Activated naive CD8-positive, alpha-beta T cell (primary cell): ENCODE measurements at regions not wholly inside any gene's neighbourhood (a gene's known extent, or its start where the extent isn't known, plus 50 kb on each side); places are given as distances from the start of the nearest gene placed in this dataset.
"Not testable (repeated sequence)": the region's sequence is repeated elsewhere in the genome, so short reads cannot be mapped to it uniquely, and the experiment has no call there.

Experiments
- H3K27ac Mint-ChIP-seq: one replicate; pipeline ENCODE4 v1.8.0; 2021; ENCODE audit warnings: mixed read lengths
- H3K27me3 Mint-ChIP-seq: one replicate; pipeline ENCODE4 v1.8.0; 2021; ENCODE audit warnings: mixed read lengths
- H3K36me3 Mint-ChIP-seq: one replicate; pipeline ENCODE4 v1.8.0; 2021; ENCODE audit warnings: mixed read lengths
- H3K4me1 Mint-ChIP-seq: one replicate; pipeline ENCODE4 v1.8.0; 2021; ENCODE audit warnings: low read depth, mixed read lengths
- H3K4me3 Mint-ChIP-seq: one replicate; pipeline ENCODE4 v1.8.0; 2021; ENCODE audit warnings: mild to moderate bottlenecking, mixed read lengths
- H3K9me3 Mint-ChIP-seq: one replicate; pipeline ENCODE4 v1.8.0; 2021; ENCODE audit warnings: low read depth, mixed read lengths

GRCh38 chr6:43935921-43936439 is 166.0 kb downstream of the VEGFA start:
- no peaks in the 10 kb centered on the region for H3K9me3 Mint-ChIP-seq
- no peak overlapping the region for H3K27ac Mint-ChIP-seq
- H3K4me3 Mint-ChIP-seq = no peak overlapping the region
- H3K36me3 Mint-ChIP-seq = no peaks in the 10 kb centered on the region
- H3K4me1 Mint-ChIP-seq = no peaks in the 10 kb centered on the region
- H3K27me3 Mint-ChIP-seq = no peaks in the 10 kb centered on the region

- Mint-ChIP-seq H3K4me1 (no peaks in the 10 kb centered on the region), H3K27ac (no peak overlapping the region), H3K4me3 (no peak overlapping the region), H3K36me3 (no peaks in the 10 kb centered on the region), H3K27me3 (no peaks in the 10 kb centered on the region), H3K9me3 (no peaks in the 10 kb centered on the region)
Measured at GRCh38 chr6:43934803-43935602, 165.0 kb downstream of the VEGFA start.

DNA sequence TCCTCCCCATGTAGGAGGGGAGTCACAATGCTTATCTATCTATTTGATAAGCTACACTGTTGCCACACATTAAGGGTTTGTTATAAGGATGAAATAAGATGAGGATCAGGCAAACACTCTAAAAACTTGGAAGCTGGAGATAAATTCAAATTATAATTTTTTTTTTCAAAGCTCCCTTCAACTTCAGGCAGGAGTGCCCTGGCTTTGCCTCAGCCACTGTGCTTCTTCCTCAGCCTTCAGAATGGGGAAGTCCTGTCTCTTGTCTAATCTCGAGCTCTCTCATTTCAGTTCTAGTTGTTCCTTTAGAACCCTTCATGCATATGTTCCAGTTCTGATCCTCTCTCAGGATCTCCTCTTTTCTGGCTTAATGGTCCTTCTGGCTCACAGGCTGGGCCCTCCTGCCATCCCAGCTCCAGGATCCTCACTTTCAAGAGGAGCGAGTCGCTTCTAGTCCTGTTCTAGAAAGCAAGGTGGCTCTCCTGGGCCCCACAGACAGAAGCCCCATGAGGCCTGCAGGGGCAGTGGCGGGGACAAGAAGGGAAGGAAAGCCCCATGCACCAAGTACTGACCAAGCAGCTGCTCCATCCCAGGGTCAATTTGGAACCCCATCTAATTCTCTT is 164.3 kb downstream of the VEGFA start:
- H3K9me3 Mint-ChIP-seq = no peaks in the 10 kb centered on the region
- H3K4me3 Mint-ChIP-seq = no peak overlapping the region
- H3K4me1 Mint-ChIP-seq = no peaks in the 10 kb centered on the region
- no peaks in the 10 kb centered on the region for H3K36me3 Mint-ChIP-seq
- H3K27ac Mint-ChIP-seq = no peak overlapping the region
- no peaks in the 10 kb centered on the region for H3K27me3 Mint-ChIP-seq

GRCh38 chr6:43933148-43933885 is 163.3 kb downstream of the VEGFA start:
- Mint-ChIP-seq H3K4me1 (no peaks in the 10 kb centered on the region), H3K4me3 (no peak overlapping the region), H3K27ac (no peak overlapping the region)

DNA sequence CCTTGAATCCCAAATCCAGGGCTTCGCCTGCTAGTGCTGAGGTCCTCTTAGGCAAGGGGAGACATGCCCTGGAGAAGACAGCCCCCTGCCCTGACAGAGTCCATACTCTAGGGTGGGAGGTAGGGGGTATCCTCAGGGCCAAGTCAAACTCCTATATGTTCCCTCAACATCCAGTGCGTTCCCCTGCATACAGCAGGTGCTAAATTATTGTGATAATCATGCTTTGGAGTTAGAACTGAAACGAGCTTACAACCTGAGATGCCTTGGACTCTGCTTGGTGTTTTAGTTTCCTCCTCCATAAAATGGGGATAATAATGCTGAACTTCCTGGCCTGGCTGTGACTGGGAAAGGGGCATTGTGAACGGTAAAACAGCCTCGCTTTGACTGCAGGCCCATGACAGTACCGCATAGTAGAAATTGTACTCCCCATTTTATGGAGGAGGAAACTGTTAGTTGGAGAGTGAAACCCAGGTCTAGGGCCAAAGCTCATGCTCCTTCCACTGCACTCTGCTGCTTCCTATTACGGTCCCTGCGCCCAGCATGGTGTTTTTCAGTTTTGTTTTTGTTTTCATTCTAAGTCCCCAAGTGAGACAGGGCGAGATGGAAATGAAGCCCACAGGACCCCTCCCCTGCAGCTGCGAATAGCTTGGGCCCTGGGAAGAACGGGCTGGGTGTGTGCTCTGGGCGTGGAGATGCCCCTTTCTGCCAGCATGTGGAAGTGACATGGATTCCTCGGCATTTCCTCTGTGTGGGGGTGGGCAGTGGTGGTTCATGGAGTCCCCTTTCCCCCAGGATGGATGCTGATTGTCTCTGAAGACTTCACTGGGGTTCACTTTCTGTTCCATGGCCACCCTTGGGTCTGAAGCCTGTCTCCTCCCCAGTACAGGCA is 162.5 kb downstream of the VEGFA start:
- H3K27ac Mint-ChIP-seq = no peak overlapping the region
- no peaks in the 10 kb centered on the region for H3K36me3 Mint-ChIP-seq
- no peak overlapping the region for H3K4me3 Mint-ChIP-seq
- no peaks in the 10 kb centered on the region for H3K27me3 Mint-ChIP-seq
- H3K4me1 Mint-ChIP-seq = peaks cover under 1% of the 10 kb centered on the region
- no peaks in the 10 kb centered on the region for H3K9me3 Mint-ChIP-seq

More at GRCh38 chr6:43933148-43933885, 163.3 kb downstream of the VEGFA start:
- Mint-ChIP-seq H3K36me3 (no peaks in the 10 kb centered on the region), H3K9me3 (no peaks in the 10 kb centered on the region), H3K27me3 (no peaks in the 10 kb centered on the region)

- no peaks in the 10 kb centered on the region for H3K27me3 Mint-ChIP-seq
- H3K4me1 Mint-ChIP-seq = peaks cover 8% of the 10 kb centered on the region
- no peaks in the 10 kb centered on the region for H3K9me3 Mint-ChIP-seq
- no peaks in the 10 kb centered on the region for H3K36me3 Mint-ChIP-seq
- H3K27ac Mint-ChIP-seq = no peak overlapping the region
- no peak overlapping the region for H3K4me3 Mint-ChIP-seq
Measured at GRCh38 chr6:43931201-43931600, 161.2 kb downstream of the VEGFA start.

DNA sequence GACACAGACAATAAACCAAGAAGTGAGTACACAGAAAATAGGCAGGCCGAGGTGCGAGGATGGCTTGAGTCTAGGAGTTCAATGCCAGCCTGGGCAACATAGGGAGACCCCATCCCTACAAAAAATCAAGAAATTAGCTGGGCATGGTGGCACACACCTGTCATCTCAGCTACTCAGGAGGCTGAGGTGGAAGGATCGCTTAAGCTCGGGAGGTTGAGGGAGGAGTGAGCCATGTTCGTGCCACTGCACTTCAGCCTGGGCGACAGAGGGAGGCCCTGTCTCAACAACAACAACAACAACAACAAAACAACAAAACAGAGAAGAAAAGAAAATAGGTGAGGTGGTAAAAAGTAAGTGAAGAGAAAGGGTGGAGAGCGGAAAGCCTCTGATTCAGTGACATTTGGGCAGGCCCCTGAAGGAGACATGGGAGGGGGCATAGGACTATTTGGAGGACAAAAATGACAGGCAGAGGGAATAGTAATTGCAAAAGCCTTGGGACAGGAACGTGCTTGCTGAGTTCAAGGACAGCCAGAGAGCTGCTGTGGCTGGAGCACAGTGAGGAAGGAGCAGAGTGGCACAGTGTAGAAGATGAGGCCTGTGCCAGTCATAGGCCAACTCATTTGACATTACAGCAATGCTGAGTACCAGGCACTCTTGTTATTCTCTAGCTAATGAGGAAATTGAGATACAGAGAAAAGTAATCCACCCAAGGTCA is 160.6 kb downstream of the VEGFA start:
- Mint-ChIP-seq H3K27me3 (no peaks in the 10 kb centered on the region), H3K9me3 (no peaks in the 10 kb centered on the region), H3K36me3 (no peaks in the 10 kb centered on the region), H3K4me1 (peaks cover 9% of the 10 kb centered on the region), H3K4me3 (no peak overlapping the region), H3K27ac (no peak overlapping the region)

DNA sequence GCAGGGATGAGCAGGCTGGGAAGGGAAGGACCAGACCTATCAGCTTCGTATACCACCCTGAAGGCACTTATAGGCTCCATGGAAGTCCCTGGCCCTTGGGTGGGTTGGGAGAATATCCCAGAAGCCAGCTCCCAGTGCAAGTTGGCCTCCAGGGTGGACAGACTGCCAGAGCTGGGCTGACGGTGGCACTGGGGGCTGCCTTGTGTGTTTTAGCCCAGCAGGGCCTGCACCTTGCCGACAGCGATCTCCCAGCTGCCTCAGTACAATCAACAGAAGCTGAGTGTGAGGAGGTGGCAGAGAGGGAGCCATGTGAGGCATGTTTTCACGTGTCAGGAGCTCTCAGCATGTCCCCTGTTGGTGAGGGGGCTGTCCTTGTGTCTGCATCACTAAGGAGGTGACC is 159.5 kb downstream of the VEGFA start:
- no peak overlapping the region for H3K27ac Mint-ChIP-seq
- no peaks in the 10 kb centered on the region for H3K27me3 Mint-ChIP-seq
- no peak overlapping the region for H3K4me3 Mint-ChIP-seq
- H3K9me3 Mint-ChIP-seq = no peaks in the 10 kb centered on the region
- no peaks in the 10 kb centered on the region for H3K36me3 Mint-ChIP-seq
- H3K4me1 Mint-ChIP-seq = peaks cover 14% of the 10 kb centered on the region

- Mint-ChIP-seq H3K4me3 (no peak overlapping the region), H3K27ac (no peak overlapping the region), H3K27me3 (no peaks in the 10 kb centered on the region), H3K9me3 (no peaks in the 10 kb centered on the region), H3K36me3 (no peaks in the 10 kb centered on the region), H3K4me1 (peaks cover 31% of the 10 kb centered on the region)
Measured at GRCh38 chr6:43927532-43928210, 157.7 kb downstream of the VEGFA start.

DNA sequence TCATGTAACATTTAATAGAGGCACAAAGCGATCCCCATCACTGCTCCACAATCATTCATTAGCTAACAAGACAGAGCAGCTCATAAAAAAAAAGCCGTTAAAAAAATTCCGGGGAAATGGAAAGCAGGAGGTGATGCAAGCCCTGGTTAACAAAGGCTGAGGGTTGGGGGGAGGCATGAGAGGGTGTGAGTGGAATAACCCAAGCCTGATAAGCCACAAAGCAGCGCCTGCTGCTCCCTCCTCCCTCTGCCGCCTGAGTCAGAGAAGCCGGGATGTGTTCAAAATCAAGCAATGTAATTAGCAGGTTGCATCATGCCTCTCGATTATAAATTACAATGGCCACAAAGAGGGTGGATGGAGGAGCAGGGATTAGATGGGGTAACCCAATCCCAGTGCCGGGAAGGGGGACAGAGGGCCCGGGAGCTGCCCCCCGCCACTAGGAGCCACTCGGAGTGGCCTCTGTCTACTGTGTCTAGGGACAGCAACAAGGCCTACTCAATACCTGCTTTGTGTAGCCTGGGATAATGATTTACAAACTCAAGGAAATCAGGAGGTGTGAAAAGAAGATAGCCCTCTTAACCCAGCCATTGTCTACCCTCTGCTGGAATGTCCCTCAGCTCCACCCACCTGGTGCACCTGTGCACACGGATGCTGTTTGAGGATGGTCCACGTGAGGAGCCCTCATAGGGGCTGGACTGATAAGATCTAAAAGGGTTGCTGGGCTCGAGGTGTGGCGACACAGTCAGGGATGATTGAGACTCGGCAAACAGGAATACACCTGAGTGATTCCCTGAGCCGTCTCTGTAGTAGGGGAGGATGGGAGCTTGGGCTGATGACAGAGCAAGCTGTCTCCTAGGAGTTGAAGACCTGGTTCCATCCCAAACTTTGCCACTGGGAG is 156.9 kb downstream of the VEGFA start:
- H3K4me3 Mint-ChIP-seq = no peak overlapping the region
- peaks cover 31% of the 10 kb centered on the region for H3K4me1 Mint-ChIP-seq
- no peaks in the 10 kb centered on the region for H3K36me3 Mint-ChIP-seq
- no peak overlapping the region for H3K27ac Mint-ChIP-seq
- H3K27me3 Mint-ChIP-seq = no peaks in the 10 kb centered on the region
- no peaks in the 10 kb centered on the region for H3K9me3 Mint-ChIP-seq

DNA sequence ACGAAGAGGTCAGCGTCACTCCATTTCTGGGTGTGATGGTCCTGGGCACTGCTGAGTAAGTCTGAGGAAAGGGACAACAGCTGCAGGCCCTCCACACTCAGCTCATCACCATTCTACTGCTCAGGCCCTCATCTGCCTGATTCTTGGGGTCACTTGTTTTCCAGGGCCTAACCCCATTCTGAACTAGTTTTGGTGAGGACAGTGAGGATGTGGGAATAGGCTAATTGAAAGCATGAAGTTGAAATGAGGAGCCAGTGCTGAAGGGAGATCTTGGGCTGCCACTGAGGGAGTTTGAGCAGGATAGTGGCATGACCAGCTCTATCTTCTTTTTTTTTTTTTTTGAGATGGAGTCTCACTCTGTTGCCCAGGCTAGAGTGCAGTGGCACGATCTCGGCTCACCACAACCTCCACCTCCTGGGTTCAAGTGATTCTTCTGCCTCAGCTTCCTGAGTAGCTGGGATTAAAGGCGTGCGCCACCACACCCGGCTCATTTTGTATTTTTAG is 155.7 kb downstream of the VEGFA start:
- H3K27ac Mint-ChIP-seq, H3K9me3 Mint-ChIP-seq, H3K36me3 Mint-ChIP-seq, H3K4me3 Mint-ChIP-seq, H3K27me3 Mint-ChIP-seq: not testable (repeated sequence)
- peaks cover 31% of the 10 kb centered on the region for H3K4me1 Mint-ChIP-seq

GRCh38 chr6:43924222-43924702 is 154.3 kb downstream of the VEGFA start:
- Mint-ChIP-seq H3K36me3 (no peaks in the 10 kb centered on the region), H3K9me3 (no peaks in the 10 kb centered on the region), H3K4me1 (peaks cover 31% of the 10 kb centered on the region), H3K4me3 (peak overlapping the region; percentile 42), H3K27ac (no peak overlapping the region), H3K27me3 (no peaks in the 10 kb centered on the region)
